Stimulated activated CD4-positive, alpha-beta T cell treated with anti-CD3 and anti-CD28 coated beads, Interleukin-12 subunit alpha, Interleukin-12 subunit beta, amount 100 ng/mL, for 4 hours (primary cell): ENCODE measurements at regions not wholly inside any gene's neighbourhood (a gene's known extent, or its start where the extent isn't known, plus 50 kb on each side); places are given as distances from the start of the nearest gene placed in this dataset.

ENCODE experiments used
- DNase-seq: peaks from one replicate; pipeline ENCODE4 v3.0.0-alpha.2; 2020

DNA sequence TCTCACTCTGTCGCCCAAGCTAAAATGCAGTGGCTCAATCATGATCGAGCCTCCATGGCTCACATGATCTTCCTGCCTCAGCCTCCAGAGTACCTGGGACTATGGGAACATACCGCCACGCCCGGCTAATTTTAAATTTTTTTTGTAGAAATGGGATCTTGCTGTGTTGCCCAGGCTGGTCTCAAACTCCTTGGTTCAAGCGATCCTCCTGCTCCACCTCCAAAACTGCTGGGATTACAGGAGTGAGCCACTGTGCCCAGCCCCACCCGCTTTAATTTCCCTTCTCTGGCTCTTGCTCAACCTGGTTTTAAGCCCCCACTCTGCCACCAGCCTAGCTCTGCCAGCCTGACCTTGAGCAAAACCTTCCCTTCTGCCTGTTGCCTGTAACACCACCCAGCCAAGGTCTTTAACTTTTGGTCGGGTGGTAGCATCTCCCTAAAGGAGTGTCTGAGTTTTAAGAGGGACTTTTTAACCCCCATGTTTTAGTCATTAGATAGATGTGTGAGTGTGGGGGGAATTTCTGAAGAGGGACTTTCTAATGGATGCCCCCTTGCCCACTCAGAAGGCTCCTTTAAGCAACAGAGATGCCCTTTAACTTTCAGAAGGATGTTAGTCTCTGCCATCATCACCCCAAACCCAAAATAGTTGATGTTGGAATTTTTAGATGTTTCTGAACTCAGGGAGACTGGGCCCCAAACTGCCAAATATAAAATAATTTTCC lies 71.8 kb upstream of the FOXP4 start:
- DNase-seq, result no peak

GRCh38 chr6:41475164-41475563 lies 71.0 kb upstream of the FOXP4 start:
- no peak for DNase-seq

- DNase-seq, result no peak
Observed at GRCh38 chr6:41475737-41476357, 70.3 kb upstream of the FOXP4 start.

DNA sequence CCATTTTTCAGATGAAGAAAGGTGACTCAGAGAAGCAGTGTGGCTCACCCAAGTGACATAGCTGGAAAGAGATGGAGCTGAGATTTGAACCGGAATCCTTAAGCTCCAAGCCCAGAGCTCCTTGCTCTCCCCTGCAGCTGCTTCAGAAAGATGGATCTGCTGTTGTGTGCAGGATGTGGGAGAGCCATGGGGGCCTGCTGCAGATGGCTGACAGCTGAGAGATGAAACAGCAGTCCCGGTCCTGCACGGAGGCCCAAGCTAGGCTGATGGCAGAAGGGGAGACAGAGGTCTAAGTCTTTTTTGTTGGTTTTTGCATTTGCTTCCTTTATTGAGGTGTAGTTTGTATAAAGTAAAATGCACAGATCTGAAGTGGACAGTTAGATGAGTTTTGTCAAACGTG lies 69.8 kb upstream of the FOXP4 start:
- DNase-seq, result no peak

GRCh38 chr6:41477572-41477971 lies 68.6 kb upstream of the FOXP4 start:
- no peak for DNase-seq

GRCh38 chr6:41483943-41484342 lies 62.2 kb upstream of the FOXP4 start:
- no peak for DNase-seq

GRCh38 chr6:41487860-41488432 lies 58.2 kb upstream of the FOXP4 start:
- DNase-seq, result no peak

- no peak for DNase-seq
Observed at GRCh38 chr6:41488433-41489119, 57.6 kb upstream of the FOXP4 start.

DNA sequence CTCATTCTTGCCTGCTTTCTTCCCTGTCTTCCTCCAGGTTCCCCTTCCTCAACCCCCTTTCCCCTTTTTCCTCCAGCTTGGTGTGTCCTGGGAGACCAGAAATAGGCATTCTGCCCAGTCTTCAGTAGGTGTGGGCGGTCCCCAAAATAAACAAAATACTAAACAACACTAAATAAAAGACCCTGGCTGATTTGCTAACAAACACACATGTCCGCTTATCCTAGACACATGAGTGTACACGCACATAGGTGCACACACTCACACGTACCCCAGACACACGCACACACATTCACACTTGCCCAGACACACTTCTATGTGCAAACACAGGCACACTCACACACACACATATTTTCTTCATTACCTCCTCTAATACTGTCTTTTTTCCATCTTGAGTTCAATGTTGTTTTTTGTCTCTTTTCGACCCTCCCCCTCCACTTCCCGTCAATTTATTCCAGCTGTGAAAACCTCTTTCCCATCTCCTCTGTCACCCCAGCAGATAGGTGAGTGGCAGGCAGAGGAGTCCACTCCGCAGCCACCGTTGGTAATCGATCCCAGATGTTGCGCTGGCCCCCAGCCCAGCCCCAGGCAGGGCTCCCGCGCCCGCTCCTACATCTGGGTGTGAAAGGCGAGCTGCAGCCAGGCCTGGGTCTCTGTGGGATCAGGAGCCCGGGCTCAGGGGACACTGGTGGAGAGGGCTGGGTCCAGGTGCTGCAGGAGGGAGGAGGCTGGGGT lies 56.9 kb upstream of the FOXP4 start:
- no peak for DNase-seq

GRCh38 chr6:41492261-41492891 lies 53.8 kb upstream of the FOXP4 start:
- DNase-seq, result no peak

DNA sequence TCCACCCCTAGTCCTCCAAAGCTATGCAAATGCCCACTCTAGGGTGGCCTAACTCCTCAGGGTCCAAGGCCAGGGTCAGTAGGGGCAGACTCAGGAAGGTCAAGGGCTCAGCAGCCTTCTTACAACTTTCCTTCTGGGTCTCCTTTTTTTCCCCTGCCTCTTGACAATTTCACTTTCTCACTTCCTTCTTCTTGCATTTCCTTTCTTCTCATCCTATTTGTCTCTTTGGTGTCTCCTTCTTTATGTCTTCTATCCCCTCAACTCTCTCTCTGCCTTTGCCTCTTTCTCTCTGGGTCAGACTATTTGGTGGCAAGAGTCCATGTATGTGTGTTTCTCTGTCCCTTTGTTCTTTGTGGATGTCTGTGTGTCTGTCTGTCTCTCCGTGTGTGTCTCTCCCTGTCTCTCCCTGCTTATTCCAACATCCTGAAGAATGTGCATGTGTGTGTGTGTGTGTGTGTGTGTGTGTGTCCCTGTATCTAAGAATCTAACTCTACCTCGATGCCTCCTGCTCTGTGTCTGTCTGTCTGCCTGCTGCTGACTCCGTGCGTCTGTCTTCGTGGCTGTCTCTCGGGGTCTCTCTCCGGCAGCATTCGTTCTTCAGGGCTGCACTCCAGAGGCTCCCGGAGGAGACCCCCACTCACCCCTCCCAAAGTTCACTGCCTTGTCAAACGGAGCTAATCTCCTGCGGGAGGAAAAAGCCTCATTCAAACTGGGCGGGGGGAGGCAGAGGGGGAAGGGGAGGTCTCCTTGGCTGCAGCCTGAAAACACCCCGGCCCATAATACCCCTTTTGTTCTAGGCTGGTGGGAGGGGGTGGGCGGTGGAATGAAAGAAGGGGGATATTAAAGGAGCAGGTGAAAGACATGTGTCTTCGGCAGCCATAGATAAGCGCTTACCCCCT lies 51.7 kb upstream of the FOXP4 start:
- no peak for DNase-seq
